WTC11 (cell line): ENCODE measurements at regions not wholly inside any gene's neighbourhood (a gene's known extent, or its start where the extent isn't known, plus 50 kb on each side); places are given as distances from the start of the nearest gene placed in this dataset.

Experiments used
- ATF3 ChIP-seq: sonication (generic); formaldehyde crosslinking; conservative IDR thresholded peaks from 2 replicates; pipeline ENCODE4 v1.8.1; 2022; ENCODE audit warnings: mild to moderate bottlenecking, missing genetic modification reagents
- GRHL2 ChIP-seq: fragments of 250-450 bp; sonication (Bioruptor Pico); IDR thresholded peaks from 2 replicates; pipeline ENCODE4 v1.8.0; 2022; ENCODE audit warnings: mild to moderate bottlenecking, moderate library complexity; ENCODE audit not compliant: insufficient replicate concordance, severe bottlenecking
- USF1 ChIP-seq: sonication (generic); formaldehyde crosslinking; IDR thresholded peaks from 2 replicates; pipeline ENCODE4 v1.8.0; 2022; ENCODE audit warnings: mild to moderate bottlenecking, missing genetic modification reagents
- TF ChIP-seq, protein P1 (sequence below): fragments of 200-600 bp; IDR thresholded peaks from 2 replicates; pipeline ENCODE4 v1.8.0; 2022; ENCODE audit warnings: antibody characterized with exemption

GRCh38 chr12:59070322-59070933 is 150.1 kb upstream of the LRIG3 start:
- TF ChIP-seq GRHL2 (no peak), USF1 (CRISPR knock-in tag) (no peak), ATF3 (no peak)
- TF ChIP-seq, protein P1, sequence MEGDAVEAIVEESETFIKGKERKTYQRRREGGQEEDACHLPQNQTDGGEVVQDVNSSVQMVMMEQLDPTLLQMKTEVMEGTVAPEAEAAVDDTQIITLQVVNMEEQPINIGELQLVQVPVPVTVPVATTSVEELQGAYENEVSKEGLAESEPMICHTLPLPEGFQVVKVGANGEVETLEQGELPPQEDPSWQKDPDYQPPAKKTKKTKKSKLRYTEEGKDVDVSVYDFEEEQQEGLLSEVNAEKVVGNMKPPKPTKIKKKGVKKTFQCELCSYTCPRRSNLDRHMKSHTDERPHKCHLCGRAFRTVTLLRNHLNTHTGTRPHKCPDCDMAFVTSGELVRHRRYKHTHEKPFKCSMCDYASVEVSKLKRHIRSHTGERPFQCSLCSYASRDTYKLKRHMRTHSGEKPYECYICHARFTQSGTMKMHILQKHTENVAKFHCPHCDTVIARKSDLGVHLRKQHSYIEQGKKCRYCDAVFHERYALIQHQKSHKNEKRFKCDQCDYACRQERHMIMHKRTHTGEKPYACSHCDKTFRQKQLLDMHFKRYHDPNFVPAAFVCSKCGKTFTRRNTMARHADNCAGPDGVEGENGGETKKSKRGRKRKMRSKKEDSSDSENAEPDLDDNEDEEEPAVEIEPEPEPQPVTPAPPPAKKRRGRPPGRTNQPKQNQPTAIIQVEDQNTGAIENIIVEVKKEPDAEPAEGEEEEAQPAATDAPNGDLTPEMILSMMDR: no peak
